Activated T-cell treated with anti-CD3 and anti-CD28 coated beads, Interleukin-2, amount 50 U/mL, for 72 hours (primary cell): ENCODE measurements at regions not wholly inside any gene's neighbourhood (a gene's known extent, or its start where the extent isn't known, plus 50 kb on each side); places are given as distances from the start of the nearest gene placed in this dataset.

Source experiments
- ATAC-seq, 2 donors: fragments of 150-1000 bp; cut with Tn5 transposase; replicated peaks in 1 of 2; 2 replicates each; pipeline ENCODE4 v1.10.0; 2021; ENCODE audit warnings: moderate library complexity in 2 of 2, mild to moderate bottlenecking in 1 of 2
- DNase-seq, 2 donors: peaks; one replicate each; pipeline ENCODE4 v3.0.0; 2021 to 2022; ENCODE audit warnings: mixed read lengths in 1 of 2
- H3K27ac Mint-ChIP-seq: one replicate; pipeline ENCODE4 v1.8.0; 2022; ENCODE audit warnings: mild to moderate bottlenecking, moderate library complexity, mixed read lengths
- H3K27me3 Mint-ChIP-seq: one replicate; pipeline ENCODE4 v1.8.0; 2022; ENCODE audit warnings: low read depth, mixed read lengths
- H3K36me3 Mint-ChIP-seq, 2 donors: one replicate each; pipeline ENCODE4 v1.8.0; 2022; ENCODE audit warnings: mixed read lengths in 2 of 2, mild to moderate bottlenecking in 1 of 2; ENCODE audit not compliant: insufficient read depth in 2 of 2
- H3K4me1 Mint-ChIP-seq: one replicate; pipeline ENCODE4 v1.8.0; 2022; ENCODE audit warnings: low read depth, mixed read lengths
- H3K4me3 Mint-ChIP-seq, 2 donors: one replicate each; pipeline ENCODE4 v1.8.0; 2022; ENCODE audit warnings: mild to moderate bottlenecking in 2 of 2, mixed read lengths in 2 of 2, moderate library complexity in 2 of 2
- H3K9me3 Mint-ChIP-seq, 2 donors: one replicate each; pipeline ENCODE4 v1.8.0; 2022; ENCODE audit warnings: mixed read lengths in 2 of 2

GRCh38 chr5:74199436-74200210, 440.9 kb downstream of the ENC1 start:
- Mint-ChIP-seq H3K36me3 (no peaks in the 10 kb centered on the region), H3K4me1 (peaks cover 23% of the 10 kb centered on the region), H3K27ac (no peak overlapping the region), H3K9me3 (peaks cover 0 to 4% of the 10 kb centered on the region in 2 donors), H3K27me3 (peaks cover 28% of the 10 kb centered on the region), H3K4me3 (no peak overlapping the region)
- no peak for DNase-seq
- ATAC-seq: no peak

GRCh38 chr5:74199005-74199404, 441.5 kb downstream of the ENC1 start:
- no peaks in the 10 kb centered on the region for H3K36me3 Mint-ChIP-seq
- DNase-seq: peak; percentile 18 to 38
- no peak overlapping the region for H3K27ac Mint-ChIP-seq
- H3K4me1 Mint-ChIP-seq: peaks cover 23% of the 10 kb centered on the region
- H3K4me3 Mint-ChIP-seq: no peak overlapping the region
- ATAC-seq: peak; percentile 73 to 80
- peaks cover 25% of the 10 kb centered on the region for H3K27me3 Mint-ChIP-seq
- H3K9me3 Mint-ChIP-seq: peaks cover 0 to 4% of the 10 kb centered on the region in 2 donors

GRCh38 chr5:74198156-74198555, 442.4 kb downstream of the ENC1 start:
- H3K4me1 Mint-ChIP-seq: peaks cover 26% of the 10 kb centered on the region
- ATAC-seq: no peak

GRCh38 chr5:74196233-74196632, 444.3 kb downstream of the ENC1 start:
- Mint-ChIP-seq H3K27me3 (peaks cover 43% of the 10 kb centered on the region), H3K4me1 (peaks cover 26% of the 10 kb centered on the region), H3K36me3 (no peaks in the 10 kb centered on the region), H3K9me3 (peaks cover 0 to 8% of the 10 kb centered on the region in 2 donors), H3K27ac (no peak overlapping the region), H3K4me3 (no peak overlapping the region)
- ATAC-seq (no peak), DNase-seq (no peak)

More at GRCh38 chr5:74198156-74198555, 442.4 kb downstream of the ENC1 start:
- Mint-ChIP-seq H3K27me3 (peaks cover 26% of the 10 kb centered on the region), H3K27ac (no peak overlapping the region), H3K9me3 (peaks cover 0 to 4% of the 10 kb centered on the region in 2 donors), H3K36me3 (no peaks in the 10 kb centered on the region), H3K4me3 (no peak overlapping the region)
- DNase-seq: no peak

DNA sequence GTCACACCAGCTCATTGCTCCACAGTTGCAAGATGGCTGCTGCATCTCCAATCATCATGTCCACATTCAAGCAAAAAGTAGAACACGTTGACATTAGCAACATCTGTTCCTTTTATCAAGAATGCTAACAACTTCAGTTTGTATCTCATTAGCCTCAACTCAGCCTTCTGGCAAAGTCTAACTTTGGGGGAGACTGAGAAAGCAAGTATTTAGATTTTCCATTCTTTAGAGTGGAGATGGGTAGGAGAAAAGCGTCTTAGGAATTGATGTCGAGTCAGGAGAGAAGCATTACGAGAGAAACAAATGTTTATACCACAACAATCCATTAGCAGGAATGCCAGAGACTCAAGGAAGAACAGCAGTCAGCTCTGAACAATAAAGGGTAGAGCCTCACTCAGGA, 446.3 kb downstream of the ENC1 start:
- no peaks in the 10 kb centered on the region for H3K36me3 Mint-ChIP-seq
- peaks cover 0 to 8% of the 10 kb centered on the region in 2 donors for H3K9me3 Mint-ChIP-seq
- ATAC-seq (no peak), DNase-seq (no peak)
- H3K4me3 Mint-ChIP-seq: no peak overlapping the region
- peaks cover 43% of the 10 kb centered on the region for H3K27me3 Mint-ChIP-seq
- H3K27ac Mint-ChIP-seq: no peak overlapping the region
- peaks cover 21% of the 10 kb centered on the region for H3K4me1 Mint-ChIP-seq

- Mint-ChIP-seq H3K36me3 (no peaks in the 10 kb centered on the region), H3K9me3 (peaks cover 0 to 11% of the 10 kb centered on the region in 2 donors), H3K4me3 (no peak overlapping the region), H3K27me3 (peaks cover 49% of the 10 kb centered on the region), H3K27ac (no peak overlapping the region), H3K4me1 (peaks cover 12% of the 10 kb centered on the region)
- DNase-seq (no peak), ATAC-seq (no peak)
These were observed 447.8 kb downstream of the ENC1 start for GRCh38 chr5:74192606-74193299.

DNA sequence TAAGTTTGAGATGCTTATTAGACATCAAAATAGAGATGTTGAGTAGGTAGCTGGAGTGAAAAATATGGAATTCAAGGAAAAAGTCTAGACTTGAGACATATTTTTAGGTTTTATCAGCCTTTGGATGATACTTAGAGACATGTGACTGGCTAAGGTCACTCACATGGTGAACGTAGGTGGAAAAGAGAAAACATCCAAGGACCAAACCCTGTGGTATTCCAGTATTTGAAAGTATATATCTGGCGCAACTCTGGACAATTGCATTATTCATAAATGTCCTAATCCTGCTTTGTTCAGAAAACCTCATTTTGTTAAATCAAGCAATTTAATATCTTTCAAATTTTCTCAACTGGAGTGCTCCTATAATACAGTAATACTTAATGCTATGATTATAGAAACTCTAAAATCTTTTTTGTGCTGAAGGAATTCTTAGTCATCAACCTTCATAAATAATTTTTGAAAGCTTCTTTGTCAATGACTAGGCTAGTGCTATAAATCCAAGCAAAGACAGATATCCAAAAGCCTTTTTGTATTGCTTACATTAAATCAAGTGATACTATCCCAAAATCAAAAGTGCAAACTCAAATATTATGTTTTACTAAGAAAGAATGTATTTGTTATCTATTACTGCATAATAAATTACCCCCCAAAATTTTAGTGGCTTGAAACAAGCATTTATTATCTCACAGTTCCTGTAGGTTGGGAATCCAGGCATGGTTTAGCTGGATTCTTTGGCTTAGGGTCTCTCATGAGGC, 452.0 kb downstream of the ENC1 start:
- H3K27me3 Mint-ChIP-seq: peaks cover 35% of the 10 kb centered on the region
- ATAC-seq (no peak), DNase-seq (no peak)
- no peak overlapping the region for H3K27ac Mint-ChIP-seq
- peaks cover 12% of the 10 kb centered on the region for H3K4me1 Mint-ChIP-seq
- no peaks in the 10 kb centered on the region for H3K36me3 Mint-ChIP-seq
- peaks cover 0 to 7% of the 10 kb centered on the region in 2 donors for H3K9me3 Mint-ChIP-seq
- H3K4me3 Mint-ChIP-seq: no peak overlapping the region

- DNase-seq (no peak), ATAC-seq (no peak)
- Mint-ChIP-seq H3K4me3 (no peak overlapping the region), H3K4me1 (peaks cover 5% of the 10 kb centered on the region), H3K9me3 (peaks cover 0 to 4% of the 10 kb centered on the region in 2 donors), H3K36me3 (no peaks in the 10 kb centered on the region), H3K27ac (no peak overlapping the region), H3K27me3 (peaks cover 27% of the 10 kb centered on the region)
These were observed 452.8 kb downstream of the ENC1 start for GRCh38 chr5:74187757-74188156.

- ATAC-seq (no peak), DNase-seq (no peak)
- peaks cover 17% of the 10 kb centered on the region for H3K27me3 Mint-ChIP-seq
- H3K36me3 Mint-ChIP-seq: no peaks in the 10 kb centered on the region
- H3K9me3 Mint-ChIP-seq: peaks cover 0 to 3% of the 10 kb centered on the region in 2 donors
- no peaks in the 10 kb centered on the region for H3K4me1 Mint-ChIP-seq
- H3K27ac Mint-ChIP-seq: no peak overlapping the region
- H3K4me3 Mint-ChIP-seq: no peak overlapping the region
These were observed 453.9 kb downstream of the ENC1 start for GRCh38 chr5:74186356-74187315.

- H3K27ac Mint-ChIP-seq: no peak overlapping the region
- no peak for DNase-seq
- H3K36me3 Mint-ChIP-seq: no peaks in the 10 kb centered on the region
- peaks cover 0 to 3% of the 10 kb centered on the region in 2 donors for H3K9me3 Mint-ChIP-seq
- H3K4me3 Mint-ChIP-seq: no peak overlapping the region
- H3K4me1 Mint-ChIP-seq: no peaks in the 10 kb centered on the region
- peaks cover 14% of the 10 kb centered on the region for H3K27me3 Mint-ChIP-seq
- ATAC-seq: no peak
These were observed 454.9 kb downstream of the ENC1 start for GRCh38 chr5:74185599-74185998.

- Mint-ChIP-seq H3K36me3 (no peaks in the 10 kb centered on the region), H3K4me1 (no peaks in the 10 kb centered on the region), H3K9me3 (peaks cover 0 to 3% of the 10 kb centered on the region in 2 donors), H3K27me3 (peaks cover 14% of the 10 kb centered on the region), H3K4me3 (no peak overlapping the region), H3K27ac (no peak overlapping the region)
- ATAC-seq (no peak), DNase-seq (no peak)
These were observed 455.9 kb downstream of the ENC1 start for GRCh38 chr5:74184649-74185048.

DNA sequence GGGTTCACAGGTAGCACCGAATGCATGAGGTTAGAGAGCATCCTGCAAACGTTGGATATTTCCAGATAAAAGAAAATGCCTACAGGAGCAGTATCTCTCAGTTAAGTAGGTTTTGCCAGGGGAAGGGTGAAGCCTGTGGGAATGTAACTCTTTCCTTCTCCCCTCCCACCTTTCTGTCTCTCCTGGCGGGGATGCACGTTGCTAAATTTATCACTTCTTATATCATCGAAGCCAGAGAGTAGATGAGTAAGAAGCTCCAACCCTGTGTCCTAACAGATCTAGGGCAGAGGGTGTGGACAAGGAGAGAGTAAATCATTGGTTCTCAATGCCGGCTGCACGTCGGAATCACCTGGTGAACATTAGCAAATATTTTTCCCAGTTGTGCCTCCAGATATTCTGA, 457.5 kb downstream of the ENC1 start:
- Mint-ChIP-seq H3K36me3 (no peaks in the 10 kb centered on the region), H3K9me3 (peaks cover 0 to 2% of the 10 kb centered on the region in 2 donors), H3K27me3 (peaks cover 19% of the 10 kb centered on the region), H3K4me1 (no peaks in the 10 kb centered on the region), H3K4me3 (no peak overlapping the region), H3K27ac (no peak overlapping the region)
- ATAC-seq (no peak), DNase-seq (no peak)
